Ishikawa (cell line): ENCODE measurements at regions not wholly inside any gene's neighbourhood (a gene's known extent, or its start where the extent isn't known, plus 50 kb on each side); places are given as distances from the start of the nearest gene placed in this dataset.

Source experiments
- CEBPB ChIP-seq: IDR thresholded peaks from 2 replicates; pipeline ENCODE4 v1.6.1; 2012
- CREB1 ChIP-seq: IDR thresholded peaks from 2 replicates; pipeline ENCODE4 v1.6.1; 2012; ENCODE audit warnings: low read depth
- EGR1 ChIP-seq: IDR thresholded peaks from 2 replicates; pipeline ENCODE4 v1.6.1; 2012
- EP300 ChIP-seq: IDR thresholded peaks from 2 replicates; pipeline ENCODE4 v1.6.1; 2012; ENCODE audit warnings: borderline replicate concordance
- FOXM1 ChIP-seq: IDR thresholded peaks from 2 replicates; pipeline ENCODE4 v1.6.1; 2012; ENCODE audit warnings: low read depth, borderline replicate concordance
- MAX ChIP-seq: IDR thresholded peaks from 2 replicates; pipeline ENCODE4 v1.6.1; 2012
- NFIC ChIP-seq: IDR thresholded peaks from 2 replicates; pipeline ENCODE4 v1.6.1; 2012
- RAD21 ChIP-seq: IDR thresholded peaks from 2 replicates; pipeline ENCODE4 v1.6.1; 2012; ENCODE audit warnings: low read depth
- TAF1 ChIP-seq: IDR thresholded peaks from 2 replicates; pipeline ENCODE4 v1.6.1; 2012; ENCODE audit warnings: low read depth, mild to moderate bottlenecking
- TCF12 ChIP-seq: IDR thresholded peaks from 2 replicates; pipeline ENCODE4 v1.6.1; 2012; ENCODE audit warnings: low read depth
- TEAD4 ChIP-seq: IDR thresholded peaks from 2 replicates; pipeline ENCODE4 v1.6.1; 2012
- YY1 ChIP-seq: IDR thresholded peaks from 2 replicates; pipeline ENCODE4 v1.6.1; 2012; ENCODE audit warnings: low read depth
- ZBTB7A ChIP-seq: IDR thresholded peaks from 2 replicates; pipeline ENCODE4 v1.6.1; 2012; ENCODE audit warnings: low read depth
- TF ChIP-seq, protein P1 (sequence below): IDR thresholded peaks from 2 replicates; pipeline ENCODE4 v1.6.1; 2012; ENCODE audit warnings: low read depth, mild to moderate bottlenecking
- TF ChIP-seq, protein P2 (sequence below): IDR thresholded peaks from 2 replicates; pipeline ENCODE4 v1.6.1; 2012

GRCh38 chr7:15049157-15049556, 146.6 kb upstream of the DGKB start:
- TF ChIP-seq TAF1: no peak
- TF ChIP-seq RAD21: no peak
- TF ChIP-seq EGR1: no peak
- TF ChIP-seq, protein P1, sequence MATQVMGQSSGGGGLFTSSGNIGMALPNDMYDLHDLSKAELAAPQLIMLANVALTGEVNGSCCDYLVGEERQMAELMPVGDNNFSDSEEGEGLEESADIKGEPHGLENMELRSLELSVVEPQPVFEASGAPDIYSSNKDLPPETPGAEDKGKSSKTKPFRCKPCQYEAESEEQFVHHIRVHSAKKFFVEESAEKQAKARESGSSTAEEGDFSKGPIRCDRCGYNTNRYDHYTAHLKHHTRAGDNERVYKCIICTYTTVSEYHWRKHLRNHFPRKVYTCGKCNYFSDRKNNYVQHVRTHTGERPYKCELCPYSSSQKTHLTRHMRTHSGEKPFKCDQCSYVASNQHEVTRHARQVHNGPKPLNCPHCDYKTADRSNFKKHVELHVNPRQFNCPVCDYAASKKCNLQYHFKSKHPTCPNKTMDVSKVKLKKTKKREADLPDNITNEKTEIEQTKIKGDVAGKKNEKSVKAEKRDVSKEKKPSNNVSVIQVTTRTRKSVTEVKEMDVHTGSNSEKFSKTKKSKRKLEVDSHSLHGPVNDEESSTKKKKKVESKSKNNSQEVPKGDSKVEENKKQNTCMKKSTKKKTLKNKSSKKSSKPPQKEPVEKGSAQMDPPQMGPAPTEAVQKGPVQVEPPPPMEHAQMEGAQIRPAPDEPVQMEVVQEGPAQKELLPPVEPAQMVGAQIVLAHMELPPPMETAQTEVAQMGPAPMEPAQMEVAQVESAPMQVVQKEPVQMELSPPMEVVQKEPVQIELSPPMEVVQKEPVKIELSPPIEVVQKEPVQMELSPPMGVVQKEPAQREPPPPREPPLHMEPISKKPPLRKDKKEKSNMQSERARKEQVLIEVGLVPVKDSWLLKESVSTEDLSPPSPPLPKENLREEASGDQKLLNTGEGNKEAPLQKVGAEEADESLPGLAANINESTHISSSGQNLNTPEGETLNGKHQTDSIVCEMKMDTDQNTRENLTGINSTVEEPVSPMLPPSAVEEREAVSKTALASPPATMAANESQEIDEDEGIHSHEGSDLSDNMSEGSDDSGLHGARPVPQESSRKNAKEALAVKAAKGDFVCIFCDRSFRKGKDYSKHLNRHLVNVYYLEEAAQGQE: no peak

DNA sequence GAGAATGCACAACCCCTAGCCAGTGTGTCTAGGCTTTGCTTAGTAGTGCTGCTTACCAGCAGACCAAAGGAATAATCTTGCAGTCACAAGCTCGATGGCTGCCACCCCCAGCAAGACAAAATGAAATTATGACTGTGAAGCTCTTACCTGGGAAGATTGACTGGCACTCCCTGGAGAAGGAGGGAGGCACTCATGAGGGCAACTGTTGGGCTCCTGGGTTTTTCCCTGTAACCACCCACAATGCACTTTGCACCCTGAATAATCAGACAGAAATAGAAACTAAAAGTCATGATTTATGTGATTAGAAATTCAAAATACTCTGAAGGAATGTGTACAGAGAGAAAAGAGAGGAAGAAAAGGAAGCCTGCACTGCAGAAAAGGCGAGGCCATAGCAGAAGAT, 144.3 kb upstream of the DGKB start:
- TF ChIP-seq TAF1 (no peak), EGR1 (no peak), TCF12 (no peak), EP300 (no peak), ZBTB7A (no peak), CEBPB (no peak), CREB1 (no peak), NFIC (no peak)
- TF ChIP-seq, protein P1: no peak

DNA sequence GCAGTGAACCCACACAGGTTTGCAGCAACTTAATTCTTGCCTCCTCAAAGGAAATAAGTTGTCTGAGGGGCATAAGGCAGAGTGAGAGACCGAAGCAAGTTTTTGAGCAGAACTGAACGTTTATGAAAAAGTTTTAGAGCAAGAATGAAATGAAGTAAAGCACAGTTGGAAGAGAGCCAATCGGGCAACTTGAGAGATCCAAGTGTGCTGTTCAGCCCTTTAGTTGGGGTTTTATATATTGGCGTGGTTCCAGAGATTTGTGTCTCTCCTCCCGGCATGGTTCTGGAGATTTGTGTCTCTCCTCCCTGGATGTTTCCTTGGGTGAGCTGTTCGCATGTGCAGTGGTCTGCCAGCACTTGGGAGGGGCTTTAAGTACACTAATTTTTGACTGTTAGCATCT, 141.4 kb upstream of the DGKB start:
- TF ChIP-seq MAX (no peak), CREB1 (no peak), FOXM1 (no peak), YY1 (no peak), CEBPB (no peak), EGR1 (no peak)
- TF ChIP-seq, protein P2, sequence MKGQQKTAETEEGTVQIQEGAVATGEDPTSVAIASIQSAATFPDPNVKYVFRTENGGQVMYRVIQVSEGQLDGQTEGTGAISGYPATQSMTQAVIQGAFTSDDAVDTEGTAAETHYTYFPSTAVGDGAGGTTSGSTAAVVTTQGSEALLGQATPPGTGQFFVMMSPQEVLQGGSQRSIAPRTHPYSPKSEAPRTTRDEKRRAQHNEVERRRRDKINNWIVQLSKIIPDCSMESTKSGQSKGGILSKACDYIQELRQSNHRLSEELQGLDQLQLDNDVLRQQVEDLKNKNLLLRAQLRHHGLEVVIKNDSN: no peak

DNA sequence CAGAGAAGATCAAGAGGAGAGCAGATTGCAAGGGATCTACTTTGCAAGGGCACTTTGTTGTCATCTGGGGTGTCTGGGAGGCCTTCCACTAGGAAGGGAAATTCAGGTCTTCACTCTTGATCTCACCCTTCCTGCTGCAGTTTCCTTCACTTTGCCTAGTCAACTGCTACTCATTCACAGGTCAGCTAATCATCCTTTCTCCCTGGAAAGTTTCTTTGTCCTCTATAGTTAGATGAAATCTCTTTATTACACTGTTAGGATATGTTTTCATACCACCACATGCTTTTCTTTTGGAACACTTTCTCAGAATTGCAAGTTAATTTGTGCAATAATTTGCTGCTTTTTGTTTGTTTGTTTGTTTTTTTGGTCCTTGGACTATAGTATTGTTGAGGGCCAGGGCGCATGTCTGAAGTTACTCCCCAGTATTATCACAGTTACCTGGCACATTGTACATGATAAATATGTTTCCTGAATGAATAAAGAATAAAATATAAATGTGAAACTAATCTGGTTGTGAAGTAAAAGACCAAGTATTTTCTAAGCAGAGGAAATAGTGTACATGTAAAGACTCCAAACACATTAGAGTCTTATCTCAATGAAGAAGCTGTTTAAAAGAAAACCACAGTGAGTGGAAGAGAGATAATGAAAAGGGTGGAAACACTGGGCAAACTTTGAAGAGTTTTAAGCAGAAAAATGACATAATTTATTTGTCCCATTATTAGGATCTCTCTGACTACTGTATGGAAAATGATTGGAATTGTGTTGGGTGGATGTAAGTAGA, 139.9 kb upstream of the DGKB start:
- TF ChIP-seq CEBPB: no peak
- no peak for TF ChIP-seq TAF1
- TF ChIP-seq, protein P1: no peak
- no peak for TF ChIP-seq TCF12
- no peak for TF ChIP-seq CREB1
- no peak for TF ChIP-seq FOXM1
- no peak for TF ChIP-seq MAX
- TF ChIP-seq EP300: no peak
- no peak for TF ChIP-seq RAD21
- TF ChIP-seq TEAD4: no peak
- no peak for TF ChIP-seq EGR1
- TF ChIP-seq YY1: no peak
- no peak for TF ChIP-seq ZBTB7A
- no peak for TF ChIP-seq NFIC
- TF ChIP-seq, protein P2: no peak

GRCh38 chr7:15041226-15041625, 138.7 kb upstream of the DGKB start:
- TF ChIP-seq, protein P1: no peak
- TF ChIP-seq EGR1 (no peak), ZBTB7A (no peak), TEAD4 (no peak), CEBPB (no peak)
- TF ChIP-seq, protein P2: no peak
